Fibroblast of gingiva (primary cell): ENCODE measurements at regions not wholly inside any gene's neighbourhood (a gene's known extent, or its start where the extent isn't known, plus 50 kb on each side); places are given as distances from the start of the nearest gene placed in this dataset.

ENCODE experiments used
- DNase-seq: peaks from one replicate; pipeline ENCODE4 v3.0.0-alpha.2; 2011; ENCODE audit warnings: low read depth

DNA sequence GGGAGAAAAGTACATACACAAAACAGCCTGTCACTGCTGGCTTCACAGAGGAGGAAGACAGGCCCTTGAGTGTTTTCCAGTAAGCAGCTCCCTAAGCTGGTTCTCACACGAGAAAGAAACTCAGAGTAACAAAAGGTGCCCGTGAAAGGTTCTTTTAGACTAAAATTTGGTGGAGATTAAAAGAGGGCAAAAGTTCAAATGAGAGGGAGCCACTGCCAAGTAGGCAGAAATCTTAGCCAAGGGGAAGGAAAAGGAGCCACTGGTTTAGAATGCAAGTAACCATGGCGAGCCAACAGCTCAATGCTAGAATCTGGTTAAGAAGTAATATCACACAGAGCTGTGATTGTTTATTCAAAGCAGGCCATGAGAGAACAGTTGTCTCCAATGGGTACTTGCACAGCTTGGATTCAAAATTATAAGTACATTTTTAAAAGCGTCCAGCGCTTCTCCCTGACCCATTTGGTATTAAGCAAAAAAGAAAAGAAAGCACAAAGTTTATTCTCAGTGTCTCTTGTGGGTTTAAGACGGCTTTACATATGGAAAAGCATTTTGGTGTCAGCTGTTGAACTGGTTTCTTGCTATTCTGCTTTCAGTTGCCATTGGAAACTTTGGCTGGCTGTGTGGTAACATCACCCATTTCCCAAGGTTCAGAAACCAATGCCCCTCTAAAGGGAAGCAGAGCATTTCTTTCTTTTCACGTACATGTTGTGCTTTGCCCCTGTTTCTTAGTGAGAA is 648.5 kb downstream of the RNF144B start:
- no peak for DNase-seq

DNA sequence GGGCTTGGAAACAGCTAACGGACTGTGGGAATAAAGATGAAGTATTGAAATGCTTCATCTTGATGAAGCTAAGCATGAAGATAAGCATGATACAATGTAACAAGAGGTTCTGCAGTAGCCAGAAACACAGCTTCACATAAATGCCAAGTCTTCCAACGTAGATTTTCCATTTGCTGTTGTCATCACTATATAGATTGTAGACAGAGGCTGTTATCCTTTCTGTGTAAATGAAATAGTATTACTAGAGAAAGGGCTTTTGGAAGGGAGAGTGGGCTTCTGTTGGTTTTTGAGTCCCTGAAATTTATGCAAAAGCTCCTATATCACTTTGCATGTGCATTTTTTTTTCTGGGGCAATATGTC is 649.0 kb downstream of the RNF144B start:
- no peak for DNase-seq

GRCh38 chr6:19037607-19038006 is 650.5 kb downstream of the RNF144B start:
- DNase-seq = no peak

- no peak for DNase-seq
Observed at GRCh38 chr6:19039287-19039686, 652.1 kb downstream of the RNF144B start.

DNA sequence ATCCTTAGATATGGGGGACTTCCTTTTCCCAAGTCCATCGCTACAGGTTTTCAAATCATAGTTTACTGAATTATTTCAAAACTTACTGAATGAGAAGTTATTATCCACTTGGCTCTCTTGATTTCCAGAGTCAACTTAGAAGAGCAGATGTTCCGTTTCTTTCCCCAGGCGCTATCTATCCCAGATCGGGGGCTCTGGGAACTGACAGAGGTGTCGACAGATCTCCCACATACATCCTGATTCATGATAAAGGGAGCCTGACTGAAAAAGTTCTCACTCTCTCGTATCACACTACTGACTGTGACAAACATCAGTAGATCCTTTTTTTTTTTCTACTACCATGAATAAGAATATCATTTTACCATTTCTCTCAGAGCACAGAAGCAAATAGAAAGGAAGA is 654.8 kb downstream of the RNF144B start:
- DNase-seq = no peak

DNA sequence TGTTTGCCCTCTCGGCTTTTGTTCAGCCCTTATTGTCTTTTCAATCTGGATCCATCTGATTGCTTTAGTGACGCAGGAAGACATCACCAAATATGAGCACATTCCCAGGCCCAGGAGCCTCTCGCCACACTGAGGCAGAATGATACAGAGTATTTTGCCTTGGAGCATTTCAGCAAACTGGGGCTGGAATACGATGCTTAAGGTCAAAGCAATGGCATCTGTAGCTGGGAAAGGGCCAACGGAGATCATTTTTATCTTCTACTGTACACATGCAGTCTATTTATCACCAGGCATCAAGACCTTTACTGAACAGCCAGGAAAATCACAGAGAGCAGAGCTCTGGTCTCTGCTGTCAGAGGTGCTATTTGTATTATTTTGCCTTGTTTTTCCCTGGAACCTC is 655.3 kb downstream of the RNF144B start:
- DNase-seq = no peak

GRCh38 chr6:19050765-19051164 is 663.6 kb downstream of the RNF144B start:
- DNase-seq = no peak

- no peak for DNase-seq
Observed at GRCh38 chr6:19052219-19052618, 665.1 kb downstream of the RNF144B start.

DNA sequence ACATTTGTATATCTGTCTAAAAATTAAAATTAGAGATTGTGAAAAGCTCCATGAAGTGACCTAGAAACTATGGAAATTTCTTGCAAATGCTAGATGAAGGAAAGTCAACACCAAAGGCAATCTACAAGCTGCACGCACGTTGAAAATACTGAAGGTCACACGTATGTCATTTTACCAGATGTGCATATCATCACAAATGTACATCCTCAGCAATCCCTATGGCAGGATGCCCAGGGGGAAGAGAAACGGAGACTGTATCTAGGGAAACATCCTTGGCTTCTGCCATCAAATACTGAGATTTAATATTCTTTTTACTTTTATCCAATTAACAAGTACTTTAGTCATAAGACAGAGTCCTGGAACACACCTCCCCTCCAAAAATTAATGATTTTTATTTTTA is 672.0 kb downstream of the RNF144B start:
- DNase-seq = no peak

GRCh38 chr6:19067165-19067564 is 680.0 kb downstream of the RNF144B start:
- DNase-seq = no peak

GRCh38 chr6:19070520-19070919 is 683.4 kb downstream of the RNF144B start:
- DNase-seq = no peak

DNA sequence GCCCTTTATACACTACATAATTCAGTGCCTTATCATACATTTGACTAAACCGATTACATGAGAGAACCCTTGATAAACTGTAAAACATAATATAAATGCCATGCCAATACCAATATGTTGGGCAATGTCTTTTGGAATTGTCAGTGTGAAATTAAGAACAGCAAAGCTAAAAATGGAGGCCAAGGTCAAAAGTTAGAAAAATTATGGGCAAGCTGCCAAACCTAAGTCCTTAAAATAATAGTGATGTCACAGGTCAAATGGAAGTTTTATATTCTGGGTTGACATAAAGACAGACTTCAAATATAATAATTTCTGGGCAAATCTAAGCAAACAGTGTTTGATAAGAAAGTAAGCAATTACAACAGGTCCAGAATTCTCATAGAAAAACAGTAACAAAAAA is 696.7 kb downstream of the RNF144B start:
- DNase-seq = no peak

DNA sequence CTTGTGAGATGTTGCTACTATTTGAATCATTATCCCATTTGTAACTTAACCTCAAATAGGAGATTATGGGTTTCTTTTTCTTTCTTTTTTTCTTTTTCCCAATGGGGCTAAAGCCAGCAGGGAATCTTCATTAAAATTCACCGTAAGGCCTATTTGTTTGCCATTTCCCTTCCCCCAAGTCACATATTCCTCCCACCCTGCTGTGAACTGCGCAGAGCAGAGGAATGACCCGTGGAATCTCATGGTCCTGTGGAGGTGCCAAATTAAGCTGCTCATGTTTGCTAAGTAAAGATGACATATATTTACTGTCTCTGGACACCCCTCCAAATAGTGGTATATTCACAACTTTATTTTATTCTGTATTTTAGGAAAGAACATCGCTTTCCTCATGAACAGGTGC is 699.3 kb downstream of the RNF144B start:
- no peak for DNase-seq

DNA sequence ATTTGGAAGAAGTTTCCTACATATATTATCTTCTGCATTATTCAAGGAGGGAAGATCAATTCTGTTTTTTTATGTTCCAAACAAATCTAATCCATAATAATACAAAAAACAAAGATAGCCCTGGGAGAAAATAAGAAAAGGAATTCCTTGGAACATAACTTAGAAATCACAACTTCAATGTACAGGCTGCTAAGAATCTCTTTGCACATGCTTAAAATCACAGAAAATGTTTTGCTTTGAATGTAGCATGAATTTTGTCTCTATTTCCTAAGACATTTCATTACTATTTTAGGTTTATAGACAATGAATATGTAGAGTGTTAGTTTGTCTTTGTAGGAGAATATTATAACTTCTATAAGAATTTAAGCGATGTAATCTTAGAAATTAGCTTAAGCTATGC is 700.1 kb downstream of the RNF144B start:
- no peak for DNase-seq

DNA sequence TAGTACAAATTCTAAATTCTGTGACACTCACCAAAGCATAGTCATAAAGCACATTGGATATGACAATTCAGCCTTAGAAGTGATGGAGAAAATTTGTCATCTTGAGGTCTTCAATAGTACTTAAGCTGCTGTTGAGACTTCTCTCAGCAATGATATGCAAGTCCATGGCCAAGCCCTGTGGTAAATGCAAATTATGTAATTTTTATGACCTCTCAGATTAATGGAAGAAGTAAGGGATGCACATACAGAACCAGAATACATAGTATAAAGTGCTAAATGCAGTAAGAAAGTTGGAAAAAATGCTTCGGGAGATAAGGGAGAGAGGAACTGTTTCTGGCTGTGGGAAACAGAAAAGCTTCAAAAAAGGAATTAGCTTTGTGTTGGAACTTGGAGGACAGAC is 700.7 kb downstream of the RNF144B start:
- DNase-seq = no peak

DNA sequence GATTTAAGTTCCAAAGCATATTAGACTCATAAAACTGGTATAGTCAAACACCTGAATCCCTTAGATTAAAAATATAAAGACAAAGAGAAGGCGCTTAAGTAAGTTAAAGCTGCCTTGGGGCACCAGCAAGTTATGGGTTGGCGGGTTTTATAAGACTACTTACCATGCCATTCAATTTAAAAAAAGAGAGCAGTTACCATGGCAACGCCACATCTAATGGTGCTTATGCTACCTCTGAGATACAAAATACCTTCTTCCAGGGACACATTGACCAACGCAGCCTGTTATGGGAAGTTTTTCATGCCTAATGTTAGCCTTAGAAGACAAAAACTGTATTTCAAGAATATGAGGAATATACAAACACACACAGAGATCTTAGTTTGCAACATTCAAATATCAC is 713.6 kb downstream of the RNF144B start:
- no peak for DNase-seq

GRCh38 chr6:19102936-19103335 is 715.8 kb downstream of the RNF144B start:
- no peak for DNase-seq

DNA sequence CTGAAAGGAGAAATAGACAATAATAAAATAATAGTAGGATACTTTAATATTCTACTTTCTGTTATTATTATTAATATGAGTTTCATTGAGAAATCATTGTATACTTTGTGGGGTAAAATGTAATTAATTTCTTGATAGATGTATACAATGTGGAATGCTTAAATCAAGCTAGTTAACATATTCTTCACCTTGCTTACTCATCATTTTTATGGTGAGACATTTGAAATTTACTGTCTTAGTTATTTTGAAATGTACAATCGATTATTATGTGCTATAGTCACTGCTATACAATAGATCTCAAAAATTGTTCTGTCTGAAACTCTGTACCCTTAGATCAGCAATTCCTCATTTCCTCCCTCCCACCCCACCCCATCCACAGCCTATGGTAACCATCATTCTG is 720.3 kb downstream of the RNF144B start:
- no peak for DNase-seq

DNA sequence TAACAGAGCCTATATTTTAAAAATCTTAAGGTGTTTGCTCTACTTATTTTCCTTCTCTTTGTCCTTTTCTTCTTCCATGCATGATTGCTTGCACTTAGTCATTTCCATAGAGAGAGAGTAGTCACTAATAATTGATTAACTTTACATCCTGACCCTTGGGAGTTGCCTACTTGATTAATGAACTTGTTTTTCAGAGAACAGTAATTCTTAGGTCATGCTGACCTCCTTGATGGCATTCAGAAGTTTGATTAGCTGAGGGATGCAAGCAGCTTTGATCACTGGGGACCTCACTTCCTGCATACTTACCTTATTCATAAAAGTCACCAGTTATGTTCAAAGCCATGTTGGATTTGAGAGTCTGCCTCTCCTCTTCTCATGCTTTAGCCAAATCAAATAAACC is 715.6 kb upstream of the ID4 start:
- no peak for DNase-seq

GRCh38 chr6:19127081-19127480 is 710.1 kb upstream of the ID4 start:
- no peak for DNase-seq

DNA sequence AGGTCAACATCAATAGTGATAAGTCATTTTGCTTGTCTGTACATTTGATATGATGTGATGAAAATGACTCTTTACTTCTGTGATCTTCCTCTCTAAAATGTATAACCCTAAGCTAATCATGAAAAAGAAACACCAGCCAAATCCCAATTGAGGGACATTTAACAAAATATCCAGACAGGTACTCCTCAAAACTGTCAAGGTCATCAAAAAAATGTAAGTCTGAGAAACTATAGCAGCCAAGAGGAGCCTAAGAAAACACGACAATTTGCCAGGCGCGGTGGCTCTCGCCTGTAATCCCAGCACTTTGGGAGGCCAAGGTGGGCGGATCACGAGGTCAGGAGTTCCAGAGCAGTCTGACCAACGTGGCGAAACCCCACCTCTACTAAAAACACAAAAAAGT is 708.5 kb upstream of the ID4 start:
- DNase-seq = no peak

GRCh38 chr6:19135706-19136105 is 701.5 kb upstream of the ID4 start:
- DNase-seq = no peak

- no peak for DNase-seq
Observed at GRCh38 chr6:19137505-19137904, 699.7 kb upstream of the ID4 start.

DNA sequence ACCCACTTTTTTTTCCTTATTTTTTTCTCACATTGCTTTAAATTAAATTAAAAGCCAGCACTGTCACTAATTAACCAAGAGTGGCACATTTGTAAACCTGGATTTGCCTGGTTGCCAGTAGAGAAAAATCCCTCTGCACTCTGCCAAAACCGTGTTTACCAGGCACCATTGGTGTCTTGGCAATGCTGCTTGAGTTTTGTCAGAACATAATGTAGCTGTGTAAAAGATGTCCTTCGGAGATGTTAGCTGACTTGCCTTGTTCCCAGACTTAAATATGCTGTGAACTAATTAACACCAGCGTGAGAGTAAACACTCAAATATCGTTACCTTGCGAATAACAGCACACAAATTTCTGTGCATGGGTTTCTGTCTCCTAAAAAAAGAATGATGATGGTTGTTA is 694.9 kb upstream of the ID4 start:
- no peak for DNase-seq

DNA sequence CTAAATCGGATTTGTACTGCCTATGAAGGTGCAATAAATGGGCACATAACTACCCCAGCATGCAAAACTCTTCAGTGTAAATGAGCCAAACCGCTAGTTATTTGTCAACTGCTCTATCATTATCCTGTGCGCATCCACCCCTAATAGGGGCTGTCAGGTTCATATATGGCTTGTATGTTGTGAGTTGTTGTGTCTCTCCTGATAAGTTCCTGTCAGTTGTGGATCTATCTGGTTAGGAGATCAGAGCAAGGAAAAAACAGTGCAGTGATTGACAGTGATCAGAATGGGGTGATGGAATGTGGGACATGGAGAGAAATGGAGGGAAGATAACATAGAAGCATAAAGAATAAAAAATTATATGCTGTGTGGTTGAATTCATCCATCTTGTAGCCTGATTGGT is 686.9 kb upstream of the ID4 start:
- no peak for DNase-seq
